HEK293T (cell line): ENCODE measurements at regions not wholly inside any gene's neighbourhood (a gene's known extent, or its start where the extent isn't known, plus 50 kb on each side); places are given as distances from the start of the nearest gene placed in this dataset.

Experiments used
- CTCF ChIA-PET: fragments of 350-600 bp; formaldehyde crosslinking; extraction: SDS; loops from one replicate; lab custom pipeline; 2021; ENCODE audit warnings: antibody characterized with exemption, inconsistent platforms; lab: Yijun Ruan, JAX
- POLR2A ChIA-PET: fragments of 350-600 bp; formaldehyde crosslinking; extraction: SDS; loops from one replicate; lab custom pipeline; 2020; ENCODE audit warnings: antibody characterized with exemption, inconsistent platforms; lab: Yijun Ruan, JAX
- DNase-seq: peaks from one replicate; pipeline ENCODE4 v3.0.0; 2012; ENCODE audit warnings: mixed read lengths; ENCODE audit errors: extremely low spot score
- ARNT ChIP-seq: fragments of 450-650 bp; IDR thresholded peaks from 2 replicates; pipeline ENCODE4 v1.6.1; 2017; ENCODE audit warnings: mild to moderate bottlenecking
- BHLHE40 ChIP-seq: fragments of 450-650 bp; IDR thresholded peaks from 2 replicates; pipeline ENCODE4 v1.6.1; 2016; ENCODE audit warnings: mild to moderate bottlenecking, moderate library complexity, borderline replicate concordance
- CTBP1 ChIP-seq: fragments of 450-650 bp; IDR thresholded peaks from 2 replicates; pipeline ENCODE4 v1.6.1; 2016; ENCODE audit warnings: borderline replicate concordance
- ELF4 ChIP-seq: fragments of 450-650 bp; IDR thresholded peaks from 2 replicates; pipeline ENCODE4 v1.6.1; 2017; ENCODE audit warnings: antibody characterized with exemption
- FOXA1 ChIP-seq: fragments of 450-650 bp; IDR thresholded peaks from 2 replicates; pipeline ENCODE4 v1.6.1; 2016; ENCODE audit warnings: mild to moderate bottlenecking
- FOXK2 ChIP-seq: fragments of 450-650 bp; IDR thresholded peaks from 2 replicates; pipeline ENCODE4 v1.6.1; 2016; ENCODE audit warnings: mild to moderate bottlenecking
- FOXM1 ChIP-seq: fragments of 450-650 bp; IDR thresholded peaks from 2 replicates; pipeline ENCODE4 v1.6.1; 2017; ENCODE audit warnings: mild to moderate bottlenecking, borderline replicate concordance
- HDGF ChIP-seq: fragments of 450-650 bp; IDR thresholded peaks from 2 replicates; pipeline ENCODE4 v1.6.1; 2017; ENCODE audit warnings: antibody characterized with exemption, borderline replicate concordance
- L3MBTL2 ChIP-seq: fragments of 450-650 bp; conservative IDR thresholded peaks from 2 replicates; pipeline ENCODE4 v1.6.1; 2016; ENCODE audit warnings: mild to moderate bottlenecking
- LEF1 ChIP-seq: fragments of 450-650 bp; IDR thresholded peaks from 2 replicates; pipeline ENCODE4 v1.6.1; 2017; ENCODE audit warnings: mild to moderate bottlenecking, borderline replicate concordance
- NFRKB ChIP-seq: fragments of 450-650 bp; IDR thresholded peaks from 2 replicates; pipeline ENCODE4 v1.6.1; 2016; ENCODE audit warnings: mild to moderate bottlenecking, moderate library complexity
- SP1 ChIP-seq: fragments of 450-650 bp; IDR thresholded peaks from 2 replicates; pipeline ENCODE4 v1.6.1; 2017
- SUZ12 ChIP-seq: fragments of 450-650 bp; IDR thresholded peaks from 2 replicates; pipeline ENCODE4 v1.6.1; 2016; ENCODE audit warnings: mild to moderate bottlenecking
- TARDBP ChIP-seq: fragments of 450-650 bp; IDR thresholded peaks from 2 replicates; pipeline ENCODE4 v1.6.1; 2016
- ZNF384 ChIP-seq: fragments of 450-650 bp; IDR thresholded peaks from 2 replicates; pipeline ENCODE4 v1.6.1; 2016
- TF ChIP-seq, protein P1 (sequence below): fragments of 450-650 bp; IDR thresholded peaks from 2 replicates; pipeline ENCODE4 v1.6.1; 2016

DNA sequence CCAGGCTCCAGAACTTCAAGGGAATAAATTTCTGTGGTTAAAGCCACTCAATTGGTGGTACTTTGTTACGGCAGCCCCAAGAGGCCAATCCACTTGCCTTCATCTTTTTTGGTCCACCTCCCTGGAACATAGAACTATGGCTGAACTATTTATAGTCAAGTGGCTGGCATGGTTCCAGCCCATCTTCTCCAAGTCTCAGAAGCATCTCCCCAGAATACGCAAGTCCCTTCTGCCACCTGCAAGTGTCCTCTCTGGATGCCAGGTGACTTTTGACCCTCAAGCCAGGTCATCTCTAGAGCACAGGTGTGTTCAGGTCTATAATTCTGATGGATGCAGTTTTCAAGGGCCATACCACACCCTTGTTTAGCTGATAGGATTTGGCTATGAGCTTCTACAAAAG is 371.5 kb downstream of the AACS start:
- no peak for TF ChIP-seq ZNF384
- DNase-seq = no peak
- ChIA-PET POLR2A (no interaction called here), CTCF (no interaction called here)

DNA sequence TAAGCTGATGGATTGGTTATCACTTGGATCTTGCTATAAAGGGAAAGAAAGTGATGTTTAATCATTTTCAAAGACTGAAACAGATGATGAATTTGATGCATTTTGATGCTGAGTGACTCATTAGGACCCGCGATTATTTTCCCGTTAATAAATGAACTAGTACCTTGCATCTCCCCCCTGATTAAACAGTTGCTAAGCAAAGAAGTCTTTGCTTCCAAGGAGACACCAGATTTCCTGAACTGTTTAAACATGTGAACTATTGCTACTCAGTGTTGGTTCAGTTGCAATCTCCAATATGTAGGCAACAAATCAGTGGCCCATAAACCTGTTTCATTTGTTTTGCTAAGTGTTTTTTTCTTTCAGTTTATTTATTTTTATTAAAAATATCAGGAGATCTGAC is 375.2 kb downstream of the AACS start:
- CTCF ChIA-PET = no interaction called here
- POLR2A ChIA-PET = no interaction called here
- DNase-seq = no peak
- TF ChIP-seq FOXK2 (no peak), ARNT (no peak), ZNF384 (no peak), CTBP1 (no peak), TARDBP (no peak), HDGF (no peak), BHLHE40 (no peak), NFRKB (no peak), SUZ12 (no peak), ELF4 (no peak), SP1 (no peak), FOXA1 (no peak), L3MBTL2 (no peak), FOXM1 (no peak), LEF1 (no peak)
- TF ChIP-seq, protein P1, sequence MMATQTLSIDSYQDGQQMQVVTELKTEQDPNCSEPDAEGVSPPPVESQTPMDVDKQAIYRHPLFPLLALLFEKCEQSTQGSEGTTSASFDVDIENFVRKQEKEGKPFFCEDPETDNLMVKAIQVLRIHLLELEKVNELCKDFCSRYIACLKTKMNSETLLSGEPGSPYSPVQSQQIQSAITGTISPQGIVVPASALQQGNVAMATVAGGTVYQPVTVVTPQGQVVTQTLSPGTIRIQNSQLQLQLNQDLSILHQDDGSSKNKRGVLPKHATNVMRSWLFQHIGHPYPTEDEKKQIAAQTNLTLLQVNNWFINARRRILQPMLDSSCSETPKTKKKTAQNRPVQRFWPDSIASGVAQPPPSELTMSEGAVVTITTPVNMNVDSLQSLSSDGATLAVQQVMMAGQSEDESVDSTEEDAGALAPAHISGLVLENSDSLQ = no peak

DNA sequence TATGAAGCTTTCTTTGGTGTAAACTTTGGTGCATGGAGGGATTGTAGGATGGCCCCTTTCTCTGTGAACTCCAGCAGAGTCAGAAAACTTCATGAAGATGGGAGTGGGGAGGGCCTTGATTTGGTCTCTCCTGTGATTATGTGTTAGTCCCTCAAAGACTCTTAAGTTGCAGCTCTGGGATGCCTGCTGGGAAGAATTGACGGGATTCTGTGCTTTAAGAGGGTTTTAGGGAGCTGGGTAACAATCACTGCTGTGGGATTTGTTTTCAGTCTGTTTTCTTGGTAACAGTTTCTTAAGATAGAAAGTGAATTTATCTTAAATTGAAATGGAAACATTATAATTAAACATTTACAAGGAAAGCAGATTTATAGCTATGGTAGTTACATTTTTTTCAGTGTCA is 378.1 kb downstream of the AACS start:
- POLR2A ChIA-PET = no interaction called here
- CTCF ChIA-PET = no interaction called here
- no peak for DNase-seq
- TF ChIP-seq FOXM1 = no peak
- no peak for TF ChIP-seq ELF4
- TF ChIP-seq NFRKB = no peak
- TF ChIP-seq FOXK2 = no peak
- no peak for TF ChIP-seq BHLHE40
- no peak for TF ChIP-seq SUZ12
- no peak for TF ChIP-seq LEF1
- TF ChIP-seq ARNT = no peak
- TF ChIP-seq FOXA1 = no peak

DNA sequence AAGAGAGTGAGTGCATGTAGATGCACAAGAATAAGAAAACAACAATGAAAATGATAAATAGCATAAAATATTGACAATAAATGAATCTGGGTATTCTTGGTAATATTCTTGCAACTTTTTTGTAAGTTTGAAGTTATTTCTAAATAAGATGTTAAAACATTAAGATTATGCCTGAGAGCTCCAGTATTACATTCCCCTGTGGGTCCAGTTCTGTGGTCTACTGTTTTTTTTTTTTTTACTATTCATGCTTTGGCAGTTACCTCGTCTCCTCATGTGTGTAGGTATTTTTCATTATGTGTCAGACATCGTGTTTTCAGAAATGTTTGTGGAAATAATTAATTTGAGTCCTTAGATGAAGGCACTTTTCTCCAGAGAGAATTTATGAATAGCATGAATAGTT is 386.2 kb downstream of the AACS start:
- DNase-seq = no peak
- CTCF ChIA-PET = no interaction called here
- no peak for TF ChIP-seq SUZ12
- TF ChIP-seq LEF1 = no peak
- TF ChIP-seq ELF4 = no peak
- TF ChIP-seq NFRKB = no peak
- no peak for TF ChIP-seq ARNT
- no peak for TF ChIP-seq HDGF
- TF ChIP-seq, protein P1 = no peak
- no peak for TF ChIP-seq CTBP1
- TF ChIP-seq FOXA1 = no peak
- TF ChIP-seq SP1 = no peak
- no peak for TF ChIP-seq TARDBP
- no peak for TF ChIP-seq L3MBTL2
- TF ChIP-seq FOXM1 = no peak
- no peak for TF ChIP-seq ZNF384
- POLR2A ChIA-PET = no interaction called here

DNA sequence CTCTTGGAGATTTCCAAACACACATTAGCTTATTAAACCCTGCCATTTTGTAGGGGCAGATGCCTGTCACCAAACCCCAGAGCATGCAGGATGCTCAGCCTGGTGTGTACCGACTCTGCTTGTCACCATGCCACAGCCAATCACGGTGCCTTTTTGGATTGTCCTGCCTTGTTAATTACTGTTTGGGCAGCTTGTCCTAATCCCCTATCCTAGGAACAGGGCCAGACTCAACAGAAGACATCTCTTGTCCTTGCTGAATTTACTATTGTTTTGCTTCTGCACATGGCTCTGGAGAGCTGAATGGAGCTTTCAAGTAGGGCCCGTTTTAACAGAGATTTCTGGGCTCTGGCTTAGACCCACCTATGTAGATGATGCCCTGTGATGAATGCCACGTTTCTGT is 388.5 kb downstream of the AACS start:
- no peak for DNase-seq
- POLR2A ChIA-PET = no interaction called here
- no peak for TF ChIP-seq TARDBP
- TF ChIP-seq, protein P1 = no peak
- no peak for TF ChIP-seq FOXM1
- no peak for TF ChIP-seq BHLHE40
- TF ChIP-seq L3MBTL2 = no peak
- no peak for TF ChIP-seq LEF1
- TF ChIP-seq SP1 = no peak
- TF ChIP-seq NFRKB = no peak
- no peak for TF ChIP-seq SUZ12
- no peak for TF ChIP-seq FOXK2
- no peak for TF ChIP-seq ARNT
- no peak for TF ChIP-seq FOXA1
- TF ChIP-seq ZNF384 = no peak
- TF ChIP-seq HDGF = no peak
- no peak for TF ChIP-seq CTBP1
- TF ChIP-seq ELF4 = no peak
- CTCF ChIA-PET = no interaction called here

DNA sequence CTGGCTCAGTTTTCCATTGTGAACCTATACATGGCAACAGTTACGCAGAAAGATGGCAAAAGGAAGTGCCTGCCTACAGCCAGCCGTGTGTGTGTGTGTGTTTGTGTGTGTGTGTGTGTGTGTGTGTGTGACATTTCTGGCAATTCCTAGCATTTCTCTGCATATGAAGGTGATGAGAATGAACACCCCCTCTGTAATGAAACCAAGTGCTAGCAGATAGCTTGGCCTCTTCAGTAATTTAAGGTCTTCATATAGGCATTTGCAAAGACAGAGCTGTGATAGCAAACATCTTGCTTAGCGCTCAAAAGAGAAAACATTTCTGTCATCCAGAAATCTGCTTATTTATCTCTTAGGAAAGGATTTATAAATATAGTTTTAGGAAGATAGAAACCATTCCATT is 389.1 kb downstream of the AACS start:
- CTCF ChIA-PET = no interaction called here
- no peak for TF ChIP-seq ARNT
- no peak for TF ChIP-seq BHLHE40
- TF ChIP-seq, protein P1 = no peak
- no peak for TF ChIP-seq ELF4
- no peak for TF ChIP-seq LEF1
- no peak for TF ChIP-seq HDGF
- no peak for TF ChIP-seq ZNF384
- TF ChIP-seq L3MBTL2 = no peak
- no peak for TF ChIP-seq CTBP1
- no peak for TF ChIP-seq SUZ12
- DNase-seq = no peak
- POLR2A ChIA-PET = interaction anchor here (0.7 kb wide), 1 partner anchor 18 kb away, joined by 3 read pairs; no protein-coding TSS in a partner anchor
